ENCODE measurements at regions not wholly inside any gene's neighbourhood (a gene's known extent, or its start where the extent isn't known, plus 50 kb on each side); places are given as distances from the start of the nearest gene placed in this dataset.
"Not testable (repeated sequence)": the region's sequence is repeated elsewhere in the genome, so short reads cannot be mapped to it uniquely, and the experiment has no call there.

GRCh38 chr11:129711760-129712159 lies 103.9 kb upstream of the TMEM45B start:
- TF ChIP-seq PPARA (CRISPR knock-in tag; IDR thresholded peaks at IDR 0.05; ENCODE audit: borderline replicate concordance): no peak
- TF ChIP-seq, protein P1, sequence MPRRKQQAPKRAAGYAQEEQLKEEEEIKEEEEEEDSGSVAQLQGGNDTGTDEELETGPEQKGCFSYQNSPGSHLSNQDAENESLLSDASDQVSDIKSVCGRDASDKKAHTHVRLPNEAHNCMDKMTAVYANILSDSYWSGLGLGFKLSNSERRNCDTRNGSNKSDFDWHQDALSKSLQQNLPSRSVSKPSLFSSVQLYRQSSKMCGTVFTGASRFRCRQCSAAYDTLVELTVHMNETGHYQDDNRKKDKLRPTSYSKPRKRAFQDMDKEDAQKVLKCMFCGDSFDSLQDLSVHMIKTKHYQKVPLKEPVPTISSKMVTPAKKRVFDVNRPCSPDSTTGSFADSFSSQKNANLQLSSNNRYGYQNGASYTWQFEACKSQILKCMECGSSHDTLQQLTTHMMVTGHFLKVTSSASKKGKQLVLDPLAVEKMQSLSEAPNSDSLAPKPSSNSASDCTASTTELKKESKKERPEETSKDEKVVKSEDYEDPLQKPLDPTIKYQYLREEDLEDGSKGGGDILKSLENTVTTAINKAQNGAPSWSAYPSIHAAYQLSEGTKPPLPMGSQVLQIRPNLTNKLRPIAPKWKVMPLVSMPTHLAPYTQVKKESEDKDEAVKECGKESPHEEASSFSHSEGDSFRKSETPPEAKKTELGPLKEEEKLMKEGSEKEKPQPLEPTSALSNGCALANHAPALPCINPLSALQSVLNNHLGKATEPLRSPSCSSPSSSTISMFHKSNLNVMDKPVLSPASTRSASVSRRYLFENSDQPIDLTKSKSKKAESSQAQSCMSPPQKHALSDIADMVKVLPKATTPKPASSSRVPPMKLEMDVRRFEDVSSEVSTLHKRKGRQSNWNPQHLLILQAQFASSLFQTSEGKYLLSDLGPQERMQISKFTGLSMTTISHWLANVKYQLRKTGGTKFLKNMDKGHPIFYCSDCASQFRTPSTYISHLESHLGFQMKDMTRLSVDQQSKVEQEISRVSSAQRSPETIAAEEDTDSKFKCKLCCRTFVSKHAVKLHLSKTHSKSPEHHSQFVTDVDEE (CRISPR knock-in tag; IDR thresholded peaks at IDR 0.05): no peak
- TF ChIP-seq TOX (CRISPR knock-in tag; IDR thresholded peaks at IDR 0.05; ENCODE audit: borderline replicate concordance): no peak
- no peak for TF ChIP-seq POU6F1 (CRISPR knock-in tag; IDR thresholded peaks at IDR 0.05; ENCODE audit: borderline replicate concordance, low read depth)
- no peak for TF ChIP-seq CSDC2 (CRISPR knock-in tag; IDR thresholded peaks at IDR 0.05)
- TF ChIP-seq CREB5 (CRISPR knock-in tag; IDR thresholded peaks at IDR 0.05; ENCODE audit: low read depth): no peak
- no peak for TF ChIP-seq CSRNP3 (CRISPR knock-in tag; IDR thresholded peaks at IDR 0.05)
- ATAC-seq: no peak

DNA sequence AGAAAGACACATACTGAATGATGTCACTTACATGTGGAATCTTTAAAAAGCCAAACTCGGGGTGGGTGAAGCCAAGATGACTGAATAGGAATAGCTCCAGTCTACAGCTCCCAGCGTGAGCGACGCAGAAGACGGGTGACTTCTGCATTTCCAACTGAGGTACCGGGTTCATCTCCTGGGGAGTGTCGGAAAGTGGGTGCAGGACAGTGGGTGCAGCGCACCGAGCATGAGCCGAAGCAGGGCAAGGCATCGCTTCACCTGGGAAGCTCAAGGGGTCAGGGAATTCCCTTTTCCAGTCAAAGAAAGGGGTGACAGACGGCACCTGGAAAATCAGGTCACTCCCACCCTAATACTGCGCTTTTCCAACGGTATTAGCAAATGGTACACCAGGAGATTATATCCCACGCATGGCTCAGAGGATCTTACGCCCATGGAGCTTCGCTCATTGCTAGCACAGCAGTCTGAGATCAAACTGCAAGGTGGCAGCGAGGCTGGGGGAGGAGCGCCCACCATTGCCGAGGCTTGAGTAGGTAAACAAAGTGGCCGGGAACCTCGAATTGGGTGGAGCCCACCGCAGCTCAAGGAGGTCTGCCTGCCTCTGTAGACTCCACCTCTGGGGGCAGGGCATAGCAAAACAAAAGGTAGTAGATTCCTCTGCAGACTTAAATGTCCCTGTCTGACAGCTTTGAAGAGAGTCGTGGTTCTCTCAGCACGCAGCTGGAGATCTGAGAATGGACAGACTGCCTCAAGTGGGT lies 103.0 kb upstream of the TMEM45B start:
- ATAC-seq: not testable (repeated sequence)

GRCh38 chr11:129719037-129719436 lies 96.6 kb upstream of the TMEM45B start:
- TF ChIP-seq ISL1 (CRISPR knock-in tag; IDR thresholded peaks at IDR 0.05): no peak
- TF ChIP-seq ZC3H10 (CRISPR knock-in tag; IDR thresholded peaks at IDR 0.05): no peak
- no peak for ATAC-seq

GRCh38 chr11:129720156-129720555 lies 95.5 kb upstream of the TMEM45B start:
- TF ChIP-seq PPARA (CRISPR knock-in tag; IDR thresholded peaks at IDR 0.05; ENCODE audit: borderline replicate concordance): no peak
- no peak for TF ChIP-seq BACH2 (CRISPR knock-in tag; IDR thresholded peaks at IDR 0.05; ENCODE audit: borderline replicate concordance)
- TF ChIP-seq ZNF565 (CRISPR knock-in tag; conservative IDR thresholded peaks at IDR 0.05; ENCODE audit: low read depth): no peak
- no peak for TF ChIP-seq ARNTL (CRISPR knock-in tag; IDR thresholded peaks at IDR 0.05; ENCODE audit: borderline replicate concordance, low read depth)
- no peak for TF ChIP-seq OSR1 (CRISPR knock-in tag; IDR thresholded peaks at IDR 0.05)
- TF ChIP-seq TCF4 (CRISPR knock-in tag; IDR thresholded peaks at IDR 0.05; ENCODE audit: borderline replicate concordance): no peak
- TF ChIP-seq TOX (CRISPR knock-in tag; IDR thresholded peaks at IDR 0.05; ENCODE audit: borderline replicate concordance): no peak
- TF ChIP-seq CREB5 (CRISPR knock-in tag; IDR thresholded peaks at IDR 0.05; ENCODE audit: low read depth): no peak
- TF ChIP-seq ISL1 (CRISPR knock-in tag; IDR thresholded peaks at IDR 0.05): no peak
- no peak for TF ChIP-seq POU6F1 (CRISPR knock-in tag; IDR thresholded peaks at IDR 0.05; ENCODE audit: borderline replicate concordance, low read depth)
- no peak for TF ChIP-seq RARB (CRISPR knock-in tag; IDR thresholded peaks at IDR 0.05)
- TF ChIP-seq ZFP30 (CRISPR knock-in tag; IDR thresholded peaks at IDR 0.05): no peak
- TF ChIP-seq, protein P1 (CRISPR knock-in tag; IDR thresholded peaks at IDR 0.05): no peak
- no peak for TF ChIP-seq GLIS3 (CRISPR knock-in tag; IDR thresholded peaks at IDR 0.05)
- TF ChIP-seq ZFP3 (CRISPR knock-in tag; IDR thresholded peaks at IDR 0.05): no peak
- TF ChIP-seq CSDC2 (CRISPR knock-in tag; IDR thresholded peaks at IDR 0.05): no peak
- no peak for TF ChIP-seq CSRNP3 (CRISPR knock-in tag; IDR thresholded peaks at IDR 0.05)
- no peak for ATAC-seq
